NT2/D1 (cell line): ENCODE measurements at regions not wholly inside any gene's neighbourhood (a gene's known extent, or its start where the extent isn't known, plus 50 kb on each side); places are given as distances from the start of the nearest gene placed in this dataset.

Experiments
- SUZ12 ChIP-seq: IDR thresholded peaks from 2 replicates; pipeline ENCODE4 v1.6.1; 2011; ENCODE audit not compliant: insufficient read length, insufficient read depth; ENCODE audit errors: extremely low read depth
- ZNF274 ChIP-seq: IDR thresholded peaks from 2 replicates; pipeline ENCODE4 v1.6.1; 2011; ENCODE audit warnings: mild to moderate bottlenecking, low read depth, low read length

- TF ChIP-seq ZNF274 (no peak), SUZ12 (no peak)
Observed at GRCh38 chr4:62510228-62510627, 1310.1 kb downstream of the ADGRL3 start.
